SIG-M5 treated with dmso at 0.1 percent for 504 hours (cell line): ENCODE measurements at regions not wholly inside any gene's neighbourhood (a gene's known extent, or its start where the extent isn't known, plus 50 kb on each side); places are given as distances from the start of the nearest gene placed in this dataset.

Experiments used
- DNase-seq: peaks from one replicate; lab custom pipeline; 2025; ENCODE audit not compliant: unreplicated experiment; lab: John Stamatoyannopoulos, UW

- DNase-seq = no peak
Observed at GRCh38 chr1:232260861-232261260, 369.1 kb downstream of the SIPA1L2 start.

- no peak for DNase-seq
Observed at GRCh38 chr1:232260045-232260444, 369.9 kb downstream of the SIPA1L2 start.

- DNase-seq = no peak
Observed at GRCh38 chr1:232259333-232259732, 370.6 kb downstream of the SIPA1L2 start.

DNA sequence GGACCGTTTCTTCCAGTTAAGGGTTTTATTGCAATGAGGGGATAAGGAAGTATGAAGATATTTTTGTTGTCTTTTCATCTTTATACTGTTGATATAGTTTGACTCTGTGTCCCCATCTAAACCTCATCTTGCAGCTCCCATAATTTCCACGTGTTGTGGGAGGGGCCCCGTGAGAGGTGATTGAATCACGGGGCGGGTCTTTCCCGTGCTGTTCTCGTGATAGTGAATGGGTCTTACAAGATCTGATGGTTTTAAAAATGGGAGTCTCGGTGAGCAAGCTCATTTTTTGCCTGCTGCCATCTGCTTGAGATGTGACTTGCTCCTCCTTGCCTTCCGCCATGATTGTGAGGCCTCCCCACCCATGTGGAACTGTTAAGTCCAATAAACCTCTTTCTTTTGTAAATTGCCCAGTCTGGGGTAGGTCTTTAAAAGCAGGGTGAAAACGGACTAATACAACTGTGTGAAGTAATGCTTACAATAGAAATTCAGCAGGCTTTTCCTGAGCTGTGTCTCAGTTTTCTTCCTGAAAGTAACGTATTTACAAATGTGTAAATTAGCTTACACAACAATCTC is 377.3 kb downstream of the SIPA1L2 start:
- no peak for DNase-seq

DNA sequence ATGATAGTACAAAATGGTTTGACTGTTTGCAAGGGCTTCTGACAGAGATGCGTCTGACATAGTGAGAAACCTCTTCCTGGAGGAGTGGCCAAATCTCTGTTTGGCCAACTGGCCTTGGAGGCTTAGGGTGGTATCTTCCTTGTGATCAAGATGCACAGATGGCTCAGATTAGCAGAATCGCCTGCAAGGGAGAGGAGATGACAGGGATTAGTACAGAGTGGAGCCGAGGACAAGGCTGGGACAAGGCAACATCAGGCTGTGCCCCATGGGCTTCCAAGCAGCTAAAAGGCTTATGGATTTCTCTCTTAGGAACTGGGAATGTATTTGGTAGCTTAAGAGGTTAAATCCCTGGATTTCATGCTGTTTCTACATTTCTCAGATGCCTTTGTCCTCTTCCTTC is 379.1 kb downstream of the SIPA1L2 start:
- no peak for DNase-seq

- DNase-seq = no peak
Observed at GRCh38 chr1:232249861-232250777, 379.8 kb downstream of the SIPA1L2 start.

DNA sequence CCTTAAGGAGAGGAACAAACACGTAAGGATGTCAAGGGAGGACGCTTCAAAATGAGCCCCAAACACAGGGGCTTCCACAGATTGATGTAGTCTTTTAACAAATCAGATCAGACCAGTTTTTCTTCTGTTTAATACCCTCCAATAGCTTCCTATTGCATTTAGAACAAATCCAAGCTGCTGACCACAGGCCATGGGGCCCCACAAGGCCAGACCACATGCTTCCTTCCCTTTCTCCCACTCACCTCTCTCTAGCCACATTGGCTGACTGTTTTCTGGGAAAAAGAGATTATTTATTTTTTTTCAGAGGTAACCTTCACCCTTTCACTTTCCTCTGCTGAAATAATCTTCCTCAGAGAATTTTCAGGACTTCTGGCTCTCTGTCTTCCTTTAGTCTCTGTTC is 380.6 kb downstream of the SIPA1L2 start:
- no peak for DNase-seq

DNA sequence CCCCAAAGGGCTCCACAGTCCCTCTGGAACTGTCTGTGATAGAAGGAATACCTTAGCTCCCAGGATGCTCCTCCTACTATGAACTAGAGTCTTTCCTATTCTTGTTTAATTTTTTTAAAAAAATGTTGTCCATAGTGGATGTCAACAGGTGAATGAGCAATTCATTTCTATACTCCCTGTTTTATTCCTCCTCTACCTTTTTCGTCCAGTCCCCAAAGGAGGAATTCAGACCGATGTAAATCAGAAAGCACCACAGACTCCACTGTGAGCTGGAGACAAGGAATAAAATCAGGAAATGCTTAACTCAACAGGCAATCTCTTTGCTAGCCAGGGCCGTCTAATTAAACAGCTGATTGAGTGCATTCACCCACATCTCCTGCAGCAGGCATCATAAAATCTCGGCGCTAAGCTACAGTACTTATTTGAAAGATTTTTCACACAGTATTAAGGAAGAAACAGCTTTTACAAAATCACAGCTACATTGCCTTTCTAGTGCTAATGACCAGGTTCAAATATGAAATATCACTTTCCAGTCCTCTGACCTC is 381.6 kb downstream of the SIPA1L2 start:
- DNase-seq = no peak

GRCh38 chr1:232247669-232248068 is 382.3 kb downstream of the SIPA1L2 start:
- DNase-seq = no peak

GRCh38 chr1:232244426-232244825 is 385.5 kb downstream of the SIPA1L2 start:
- no peak for DNase-seq

- DNase-seq = no peak
Observed at GRCh38 chr1:232239998-232240397, 389.9 kb downstream of the SIPA1L2 start.

GRCh38 chr1:232239522-232239921 is 390.4 kb downstream of the SIPA1L2 start:
- DNase-seq = no peak

DNA sequence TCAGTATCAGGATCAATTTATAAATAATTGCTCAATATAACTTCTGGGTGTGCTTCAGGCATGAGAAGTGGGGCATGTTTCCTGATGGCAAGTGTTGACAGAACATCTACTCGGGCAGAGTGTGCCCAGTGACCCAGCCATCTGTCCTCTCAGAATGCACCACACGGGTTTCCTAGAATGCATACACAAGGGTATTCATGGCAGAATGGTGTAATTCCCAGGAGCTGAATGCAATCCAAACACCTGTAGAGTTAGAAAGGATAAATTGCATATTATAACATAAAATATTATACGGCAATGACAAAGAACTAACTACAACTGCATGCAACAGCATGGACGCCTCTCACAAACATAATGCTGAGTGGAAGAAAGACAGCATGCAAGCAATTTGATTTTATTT is 391.9 kb downstream of the SIPA1L2 start:
- DNase-seq = no peak

DNA sequence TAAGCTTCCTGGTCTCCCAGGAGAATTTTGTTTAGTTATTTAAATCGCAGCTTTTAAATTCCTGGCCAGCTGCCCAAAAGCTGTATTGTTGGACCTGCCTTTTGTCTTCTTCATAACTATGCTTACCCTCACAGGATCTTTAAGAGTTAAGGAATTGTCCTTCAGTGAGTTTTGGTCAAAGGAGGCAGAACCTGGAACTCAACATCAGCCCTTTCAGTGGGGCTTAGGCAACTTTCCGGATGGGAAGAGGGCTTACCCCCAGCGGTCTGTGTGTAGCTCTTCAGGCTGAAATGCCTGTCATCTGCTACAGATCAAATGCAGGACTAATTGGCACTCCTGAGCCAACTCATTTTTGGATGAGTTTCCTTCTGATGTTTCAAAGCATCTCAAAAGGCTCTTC is 402.6 kb downstream of the SIPA1L2 start:
- no peak for DNase-seq

GRCh38 chr1:232226197-232226712 is 403.7 kb downstream of the SIPA1L2 start:
- no peak for DNase-seq

- no peak for DNase-seq
Observed at GRCh38 chr1:232225336-232226131, 404.4 kb downstream of the SIPA1L2 start.

- DNase-seq = no peak
Observed at GRCh38 chr1:232223887-232224286, 406.0 kb downstream of the SIPA1L2 start.

- no peak for DNase-seq
Observed at GRCh38 chr1:232223183-232223708, 406.7 kb downstream of the SIPA1L2 start.

DNA sequence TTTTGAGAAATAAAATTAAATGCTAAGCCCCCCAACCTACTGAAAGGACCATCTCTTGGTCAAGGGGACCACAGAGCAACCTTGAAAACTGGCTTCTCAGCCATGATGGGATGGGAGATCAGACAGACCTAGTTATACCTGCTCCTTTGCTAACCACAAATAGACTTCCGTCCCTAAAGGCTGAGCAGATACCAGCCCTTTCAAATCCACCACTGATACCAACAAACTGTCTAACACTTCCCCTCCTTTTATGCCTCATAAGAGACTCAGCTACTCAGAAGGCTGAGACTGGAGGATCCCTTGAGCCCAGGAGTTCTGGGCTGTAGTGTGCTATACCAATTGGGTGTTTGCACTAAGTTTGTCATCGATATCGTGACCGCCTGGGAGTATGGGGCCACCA is 407.3 kb downstream of the SIPA1L2 start:
- DNase-seq = no peak

- no peak for DNase-seq
Observed at GRCh38 chr1:232221802-232222499, 408.0 kb downstream of the SIPA1L2 start.
